ENCODE measurements at regions not wholly inside any gene's neighbourhood (a gene's known extent, or its start where the extent isn't known, plus 50 kb on each side); places are given as distances from the start of the nearest gene placed in this dataset.

DNA sequence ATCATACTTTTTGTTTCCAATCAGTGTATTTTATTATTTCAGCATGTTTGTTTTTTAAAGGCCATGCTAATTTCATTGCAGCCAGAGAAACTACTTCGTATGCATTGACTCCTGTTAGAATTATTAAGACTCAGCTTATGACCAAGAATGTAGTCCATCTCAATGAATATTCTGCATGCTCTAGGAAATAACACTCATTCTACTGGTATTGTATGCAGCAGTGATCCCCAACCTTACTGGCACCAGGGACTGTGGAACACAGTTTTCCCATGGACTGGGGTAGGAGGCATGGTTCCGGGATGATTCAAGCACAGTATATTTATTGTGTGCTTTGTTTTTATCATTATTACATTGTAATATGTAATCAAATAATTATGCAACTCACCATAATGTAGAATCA, 356.9 kb downstream of the DSEL start:
- no peaks in the 10 kb centered on the region for H3K4me1 ChIP-seq (ENCODE audit: control insufficient read depth, insufficient read depth, low read length)
- no peak overlapping the region for H3K27ac ChIP-seq (ENCODE audit: low read length)
- no peak overlapping the region for H3K4me3 ChIP-seq (ENCODE audit: low read length)
- TF ChIP-seq, protein P1, sequence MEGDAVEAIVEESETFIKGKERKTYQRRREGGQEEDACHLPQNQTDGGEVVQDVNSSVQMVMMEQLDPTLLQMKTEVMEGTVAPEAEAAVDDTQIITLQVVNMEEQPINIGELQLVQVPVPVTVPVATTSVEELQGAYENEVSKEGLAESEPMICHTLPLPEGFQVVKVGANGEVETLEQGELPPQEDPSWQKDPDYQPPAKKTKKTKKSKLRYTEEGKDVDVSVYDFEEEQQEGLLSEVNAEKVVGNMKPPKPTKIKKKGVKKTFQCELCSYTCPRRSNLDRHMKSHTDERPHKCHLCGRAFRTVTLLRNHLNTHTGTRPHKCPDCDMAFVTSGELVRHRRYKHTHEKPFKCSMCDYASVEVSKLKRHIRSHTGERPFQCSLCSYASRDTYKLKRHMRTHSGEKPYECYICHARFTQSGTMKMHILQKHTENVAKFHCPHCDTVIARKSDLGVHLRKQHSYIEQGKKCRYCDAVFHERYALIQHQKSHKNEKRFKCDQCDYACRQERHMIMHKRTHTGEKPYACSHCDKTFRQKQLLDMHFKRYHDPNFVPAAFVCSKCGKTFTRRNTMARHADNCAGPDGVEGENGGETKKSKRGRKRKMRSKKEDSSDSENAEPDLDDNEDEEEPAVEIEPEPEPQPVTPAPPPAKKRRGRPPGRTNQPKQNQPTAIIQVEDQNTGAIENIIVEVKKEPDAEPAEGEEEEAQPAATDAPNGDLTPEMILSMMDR (IDR thresholded peaks at IDR 0.05) = no peak
- Mint-ChIP-seq H3K4me3 (no peak overlapping the region), H3K27ac (no peak overlapping the region), H3K36me3 (no peaks in the 10 kb centered on the region), H3K9me3 (peaks cover 2 to 5% of the 10 kb centered on the region in 2 donors), H3K27me3 (ENCODE audit: low read depth in 2 of 2) (no peaks in the 10 kb centered on the region), H3K4me1 (no peaks in the 10 kb centered on the region)
- no peaks in the 10 kb centered on the region for H3K27me3 ChIP-seq (ENCODE audit: control insufficient read depth, insufficient read depth, low read length)
- DNase-seq (no peak), ATAC-seq (no peak)
- intact Hi-C loops (cut with micrococcal nuclease) = no loop called here
- WGBS (ENCODE audit: insufficient coverage) = 92% methylated on average over 1 of the region's 2 CpGs
- H3K36me3 ChIP-seq (ENCODE audit: control insufficient read depth, insufficient read depth, low read length) = no peaks in the 10 kb centered on the region
- H3K9me3 ChIP-seq (ENCODE audit: control insufficient read depth, insufficient read depth, low read length) = no peaks in the 10 kb centered on the region

DNA sequence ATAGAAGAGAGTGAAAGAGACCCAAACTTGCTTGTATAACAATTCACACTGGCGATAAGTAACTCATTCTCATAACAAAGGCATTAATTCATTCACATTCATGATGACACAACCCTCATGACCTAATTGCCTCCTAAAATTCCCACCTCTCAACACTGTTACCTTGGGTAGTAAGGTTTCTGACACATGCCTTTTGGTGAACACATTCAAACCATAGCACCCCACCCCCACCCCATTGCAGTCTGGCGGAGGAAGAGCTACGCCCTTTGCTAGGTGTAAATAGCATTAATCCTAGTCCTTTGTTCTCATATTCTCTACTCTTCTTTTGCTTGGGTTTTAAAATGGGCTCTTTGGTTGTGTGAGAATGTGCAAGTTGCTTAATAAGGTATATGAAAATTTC, 361.5 kb downstream of the DSEL start:
- WGBS (ENCODE audit: insufficient coverage) = 86% methylated on average over 1 of the region's 3 CpGs
- Histone ChIP-seq H3K36me3 (ENCODE audit: control insufficient read depth, insufficient read depth, low read length) (no peaks in the 10 kb centered on the region), H3K27ac (ENCODE audit: low read length) (no peak overlapping the region), H3K27me3 (ENCODE audit: control insufficient read depth, insufficient read depth, low read length) (no peaks in the 10 kb centered on the region), H3K9me3 (ENCODE audit: control insufficient read depth, insufficient read depth, low read length) (no peaks in the 10 kb centered on the region), H3K4me3 (ENCODE audit: low read length) (no peak overlapping the region), H3K4me1 (ENCODE audit: control insufficient read depth, insufficient read depth, low read length) (no peaks in the 10 kb centered on the region)
- H3K27me3 Mint-ChIP-seq (ENCODE audit: low read depth in 2 of 2) = no peaks in the 10 kb centered on the region
- TF ChIP-seq, protein P1 (IDR thresholded peaks at IDR 0.05) = no peak
- H3K36me3 Mint-ChIP-seq = no peaks in the 10 kb centered on the region
- H3K4me1 Mint-ChIP-seq = no peaks in the 10 kb centered on the region
- DNase-seq (no peak), ATAC-seq (no peak)
- H3K9me3 Mint-ChIP-seq = peaks cover under 1 to 3% of the 10 kb centered on the region in 2 donors
- no peak overlapping the region for H3K4me3 Mint-ChIP-seq
- intact Hi-C loops (cut with micrococcal nuclease) = no loop called here
- no peak overlapping the region for H3K27ac Mint-ChIP-seq

DNA sequence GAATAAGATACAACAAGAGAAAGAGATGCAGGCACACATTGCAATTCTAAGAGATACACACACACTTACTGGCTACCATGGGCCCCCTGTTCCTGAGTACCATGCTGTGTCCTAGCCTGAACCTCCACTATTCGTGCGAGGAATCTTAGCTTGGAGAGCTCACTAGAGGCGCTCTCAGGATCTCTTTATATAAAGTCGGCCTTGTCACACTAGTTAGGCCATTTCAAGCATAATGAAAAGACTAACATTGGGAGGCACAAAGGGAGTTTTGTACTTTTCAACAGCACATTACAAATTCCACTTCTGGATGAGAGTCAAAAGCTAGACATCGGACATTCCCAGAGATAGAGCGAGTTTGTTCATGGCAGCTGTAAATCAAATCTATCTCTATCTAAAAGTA, 365.2 kb downstream of the DSEL start:
- intact Hi-C loops (cut with micrococcal nuclease) = no loop called here

More for the DNA sequence above, 365.2 kb downstream of the DSEL start:
- H3K4me1 Mint-ChIP-seq = no peaks in the 10 kb centered on the region
- Histone ChIP-seq H3K27ac (ENCODE audit: low read length) (no peak overlapping the region), H3K4me1 (ENCODE audit: control insufficient read depth, insufficient read depth, low read length) (no peaks in the 10 kb centered on the region), H3K9me3 (ENCODE audit: control insufficient read depth, insufficient read depth, low read length) (peaks cover 2% of the 10 kb centered on the region), H3K27me3 (ENCODE audit: control insufficient read depth, insufficient read depth, low read length) (no peaks in the 10 kb centered on the region), H3K4me3 (ENCODE audit: low read length) (no peak overlapping the region), H3K36me3 (ENCODE audit: control insufficient read depth, insufficient read depth, low read length) (no peaks in the 10 kb centered on the region)
- H3K27me3 Mint-ChIP-seq (ENCODE audit: low read depth in 2 of 2) = no peaks in the 10 kb centered on the region
- WGBS (ENCODE audit: insufficient coverage) = 96% methylated on average over 6 of the region's 6 CpGs
- no peak overlapping the region for H3K4me3 Mint-ChIP-seq
- H3K27ac Mint-ChIP-seq = no peak overlapping the region
- H3K36me3 Mint-ChIP-seq = no peaks in the 10 kb centered on the region
- DNase-seq (no peak), ATAC-seq (no peak)
- H3K9me3 Mint-ChIP-seq = peaks cover 0 to 3% of the 10 kb centered on the region in 2 donors
- TF ChIP-seq, protein P1 (IDR thresholded peaks at IDR 0.05) = no peak

Data from natural killer cell (primary cell).